Stimulated activated CD8-positive, alpha-beta memory T cell treated with anti-CD3 and anti-CD28 coated beads, Interleukin-15, amount 100 ng/mL, for 24 hours (primary cell): ENCODE measurements at regions not wholly inside any gene's neighbourhood (a gene's known extent, or its start where the extent isn't known, plus 50 kb on each side); places are given as distances from the start of the nearest gene placed in this dataset.

Experiments used
- DNase-seq: peaks from one replicate; pipeline ENCODE4 v3.0.0-alpha.2; 2020; ENCODE audit warnings: low read depth

GRCh38 chr2:165033402-165033801 is 78.1 kb upstream of the SLC38A11 start:
- DNase-seq, result no peak

- no peak for DNase-seq
Observed at GRCh38 chr2:165032559-165032958, 77.2 kb upstream of the SLC38A11 start.

GRCh38 chr2:165024199-165024598 is 68.9 kb upstream of the SLC38A11 start:
- no peak for DNase-seq

GRCh38 chr2:165022781-165023180 is 67.5 kb upstream of the SLC38A11 start:
- no peak for DNase-seq

- no peak for DNase-seq
Observed at GRCh38 chr2:165017966-165018596, 62.8 kb upstream of the SLC38A11 start.

- DNase-seq, result no peak
Observed at GRCh38 chr2:165016772-165017411, 61.6 kb upstream of the SLC38A11 start.

- peak; percentile 35 for DNase-seq
Observed at GRCh38 chr2:165015052-165015642, 59.8 kb upstream of the SLC38A11 start.

GRCh38 chr2:165013944-165014619 is 58.8 kb upstream of the SLC38A11 start:
- no peak for DNase-seq

- no peak for DNase-seq
Observed at GRCh38 chr2:165011199-165011598, 55.9 kb upstream of the SLC38A11 start.

GRCh38 chr2:165010556-165010955 is 55.2 kb upstream of the SLC38A11 start:
- DNase-seq, result no peak

GRCh38 chr2:165009466-165009865 is 54.1 kb upstream of the SLC38A11 start:
- no peak for DNase-seq

- DNase-seq, result no peak
Observed at GRCh38 chr2:165008730-165009315, 53.5 kb upstream of the SLC38A11 start.

GRCh38 chr2:165007161-165007744 is 51.9 kb upstream of the SLC38A11 start:
- DNase-seq, result no peak
